GM13977 (cell line): ENCODE measurements at regions not wholly inside any gene's neighbourhood (a gene's known extent, or its start where the extent isn't known, plus 50 kb on each side); places are given as distances from the start of the nearest gene placed in this dataset.
A peak's percentile ranks its signal among the peaks of the same experiment; 100 is the strongest.

Source experiments
- DNase-seq: peaks from one replicate; pipeline ENCODE4 v3.0.0; 2012; ENCODE audit warnings: low spot score
- in situ Hi-C: fragments of 300-500 bp; cut with MboI; formaldehyde crosslinking; loops from one replicate; pipeline ENCODE4 v1.12.0; 2022; ENCODE audit warnings: low sequenced_read_pairs, low pct_unique_long_range_greater_than_20kb, mixed read lengths, inconsistent platforms; ENCODE audit not compliant: unreplicated experiment
- TF ChIP-seq, protein P1 (sequence below): IDR thresholded peaks from 2 replicates; pipeline ENCODE4 v1.5.1; 2012; ENCODE audit warnings: mild to moderate bottlenecking, control low read depth; ENCODE audit not compliant: insufficient read depth; ENCODE audit errors: extremely low read depth, missing control alignments

DNA sequence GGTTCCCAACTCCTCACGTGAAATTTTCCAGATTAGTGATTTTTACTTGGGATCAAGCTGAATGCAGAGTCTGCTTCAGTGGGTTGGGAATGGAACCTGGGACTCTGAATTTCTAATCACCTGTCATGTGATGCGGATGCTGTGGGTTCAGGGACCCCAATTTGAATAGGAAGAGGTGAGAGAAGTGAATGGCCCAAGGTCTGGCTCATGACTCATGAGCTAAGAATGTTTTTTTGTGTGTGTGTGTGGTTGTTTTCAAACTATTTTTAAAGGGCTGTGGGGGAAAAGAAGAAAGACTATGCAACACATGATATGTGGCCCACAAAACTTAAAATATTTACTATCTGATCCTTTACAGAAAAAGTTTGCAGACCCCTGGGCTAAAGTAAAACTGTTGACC lies 108.5 kb upstream of the CYRIA start:
- in situ Hi-C loops = loop anchor here (5.0 kb wide), 1 partner anchor 533 kb away; no protein-coding TSS in a partner anchor
- TF ChIP-seq, protein P1, sequence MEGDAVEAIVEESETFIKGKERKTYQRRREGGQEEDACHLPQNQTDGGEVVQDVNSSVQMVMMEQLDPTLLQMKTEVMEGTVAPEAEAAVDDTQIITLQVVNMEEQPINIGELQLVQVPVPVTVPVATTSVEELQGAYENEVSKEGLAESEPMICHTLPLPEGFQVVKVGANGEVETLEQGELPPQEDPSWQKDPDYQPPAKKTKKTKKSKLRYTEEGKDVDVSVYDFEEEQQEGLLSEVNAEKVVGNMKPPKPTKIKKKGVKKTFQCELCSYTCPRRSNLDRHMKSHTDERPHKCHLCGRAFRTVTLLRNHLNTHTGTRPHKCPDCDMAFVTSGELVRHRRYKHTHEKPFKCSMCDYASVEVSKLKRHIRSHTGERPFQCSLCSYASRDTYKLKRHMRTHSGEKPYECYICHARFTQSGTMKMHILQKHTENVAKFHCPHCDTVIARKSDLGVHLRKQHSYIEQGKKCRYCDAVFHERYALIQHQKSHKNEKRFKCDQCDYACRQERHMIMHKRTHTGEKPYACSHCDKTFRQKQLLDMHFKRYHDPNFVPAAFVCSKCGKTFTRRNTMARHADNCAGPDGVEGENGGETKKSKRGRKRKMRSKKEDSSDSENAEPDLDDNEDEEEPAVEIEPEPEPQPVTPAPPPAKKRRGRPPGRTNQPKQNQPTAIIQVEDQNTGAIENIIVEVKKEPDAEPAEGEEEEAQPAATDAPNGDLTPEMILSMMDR = no peak
- no peak for DNase-seq

DNA sequence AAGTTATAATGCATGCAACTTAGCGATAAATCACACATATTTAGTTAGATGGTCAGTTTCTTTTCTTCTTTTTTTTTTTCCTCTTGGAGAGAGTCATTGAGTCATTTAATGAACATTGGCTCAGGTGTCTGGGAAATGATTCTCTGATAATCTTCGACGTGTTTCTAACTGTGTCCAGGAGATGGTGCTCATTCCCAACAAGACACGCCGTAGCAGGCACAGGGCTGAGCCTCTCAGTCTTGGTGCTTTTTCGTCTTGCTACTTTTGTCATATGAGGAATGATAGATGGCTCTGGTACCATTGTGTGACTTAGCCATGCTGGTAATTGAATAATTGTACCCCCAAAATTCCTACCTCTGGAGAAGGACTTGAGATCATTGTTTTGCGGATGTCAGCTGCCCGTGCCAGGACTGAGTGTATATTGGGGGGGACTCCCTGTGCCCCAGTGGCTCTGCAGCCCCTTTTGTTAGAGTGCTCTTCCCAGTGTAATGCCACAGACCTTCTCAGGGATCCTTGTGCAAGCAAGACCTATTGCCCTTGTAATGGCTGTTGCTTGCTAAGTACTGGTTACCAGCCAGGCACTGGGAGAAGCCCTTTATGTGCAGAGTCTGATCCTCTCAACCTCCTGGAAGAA lies 107.6 kb upstream of the CYRIA start:
- TF ChIP-seq, protein P1 = peak; percentile 52
- in situ Hi-C loops = loop anchor here (5.0 kb wide), 1 partner anchor 534 kb away; no protein-coding TSS in a partner anchor
- DNase-seq = peak; percentile 40

DNA sequence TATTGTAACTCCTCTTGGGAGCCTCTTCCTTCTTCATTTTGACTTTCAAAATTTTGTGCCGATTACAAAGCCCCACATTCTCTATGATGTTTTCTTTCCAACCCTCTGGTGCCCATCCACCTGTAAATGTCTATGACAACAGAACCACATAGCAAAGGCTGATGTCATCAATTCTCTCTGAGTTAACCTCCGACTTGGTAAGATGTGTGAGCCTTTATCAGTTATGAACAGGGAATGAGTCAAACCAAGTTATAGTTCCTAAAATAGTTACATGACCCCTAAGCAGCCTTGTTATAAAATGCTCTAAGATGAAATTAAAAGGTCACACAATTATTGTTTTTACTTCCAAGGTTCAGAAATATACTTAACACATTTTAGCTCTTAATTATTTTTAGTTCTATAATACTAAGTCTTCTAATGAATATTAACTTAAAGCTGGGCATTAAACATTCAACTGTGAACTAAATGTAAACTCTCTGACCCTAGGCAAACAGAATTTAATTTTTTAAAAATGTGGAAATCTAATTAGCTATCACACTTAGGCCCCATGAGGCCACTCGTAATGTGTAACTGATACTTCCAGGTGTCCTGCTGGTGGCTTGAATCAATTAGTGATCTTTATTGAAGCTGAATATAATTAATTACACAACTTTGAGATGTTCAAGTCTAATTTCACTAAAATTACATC lies 102.3 kb upstream of the CYRIA start:
- TF ChIP-seq, protein P1 = no peak
- in situ Hi-C loops = no loop called here
- DNase-seq = no peak

DNA sequence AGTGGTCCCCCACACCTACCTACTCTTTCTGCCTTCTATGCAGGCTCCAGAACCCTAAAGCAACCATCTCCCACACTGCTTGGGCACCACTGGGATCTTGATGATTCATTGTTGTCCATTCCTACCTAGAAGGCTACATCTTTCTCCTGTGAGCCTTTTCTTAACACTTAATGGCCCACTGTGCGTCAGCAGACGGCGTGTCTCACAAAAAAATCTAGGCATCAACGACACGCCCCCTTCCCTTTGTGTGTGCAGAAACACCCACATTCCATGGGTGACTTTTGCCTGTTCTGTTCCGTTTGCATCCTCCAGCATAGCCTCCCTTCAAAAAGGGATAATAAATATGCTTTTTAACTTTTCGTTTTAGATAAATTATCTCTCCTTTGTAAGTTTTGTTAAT lies 99.7 kb upstream of the CYRIA start:
- in situ Hi-C loops = no loop called here

DNA sequence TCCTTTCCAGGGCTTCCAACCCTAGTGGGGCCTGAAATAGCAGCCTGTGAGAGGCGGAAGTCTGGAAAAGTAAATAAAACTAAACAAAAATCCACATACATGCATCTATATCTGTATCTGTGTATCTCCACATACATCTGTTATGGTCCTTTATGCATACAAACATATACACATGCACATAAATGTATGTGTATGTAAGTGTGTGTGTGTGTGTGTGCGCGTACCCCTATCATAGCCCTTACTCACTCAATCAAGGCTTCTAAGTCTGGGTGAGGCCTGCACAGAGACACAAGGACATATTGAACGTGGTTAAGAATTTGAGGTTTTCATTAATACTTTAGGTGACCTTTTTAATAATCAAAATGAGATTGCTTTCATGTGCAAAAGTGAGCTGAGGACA lies 98.9 kb upstream of the CYRIA start:
- DNase-seq = no peak
- TF ChIP-seq, protein P1 = no peak
- in situ Hi-C loops = no loop called here

More for the DNA sequence above, 99.7 kb upstream of the CYRIA start:
- TF ChIP-seq, protein P1 = no peak
- no peak for DNase-seq

DNA sequence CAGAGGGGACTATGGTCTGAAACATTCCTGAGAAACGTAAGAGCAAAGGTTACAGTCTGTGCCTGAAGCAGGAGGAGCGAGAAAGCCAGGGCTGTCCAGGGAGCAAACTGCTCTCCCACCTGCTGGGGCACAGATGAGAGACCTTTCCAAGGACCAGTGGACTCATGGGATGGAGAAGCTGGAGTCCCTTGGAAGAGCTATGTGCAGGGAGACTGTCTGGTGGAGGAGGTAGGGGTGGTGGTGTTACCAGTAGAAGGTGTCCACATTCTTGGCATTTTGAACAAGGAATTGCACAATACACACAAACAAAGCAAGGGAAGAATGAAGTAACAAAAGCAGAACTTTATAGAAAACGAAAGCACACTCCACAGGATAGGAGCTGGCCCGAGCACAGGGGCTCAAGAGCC lies 97.9 kb upstream of the CYRIA start:
- in situ Hi-C loops = no loop called here
- TF ChIP-seq, protein P1 = no peak
- DNase-seq = no peak
